Calu3 (cell line): ENCODE measurements at regions not wholly inside any gene's neighbourhood (a gene's known extent, or its start where the extent isn't known, plus 50 kb on each side); places are given as distances from the start of the nearest gene placed in this dataset.
"Not testable (repeated sequence)": the region's sequence is repeated elsewhere in the genome, so short reads cannot be mapped to it uniquely, and the experiment has no call there.

ENCODE experiments used
- BruUV-seq: library from RNA; stranded (reverse); fragments of 400-500 nt; replicated peaks from 2 replicates; lab custom pipeline; 2021; lab: Mats Ljungman, UMichigan
- CTCF ChIA-PET: fragments of 300-600 bp; sonication (Branson Sonifier 250); formaldehyde crosslinking; loops from one replicate; lab custom pipeline; 2022; ENCODE audit warnings: antibody characterized with exemption; lab: Charles Lee
- DNase-seq: peaks from one replicate; pipeline ENCODE4 v3.0.0; 2022
- H3K27ac Mint-ChIP-seq: one replicate; pipeline ENCODE4 v1.8.0; 2022; ENCODE audit warnings: mixed read lengths; ENCODE audit not compliant: unreplicated experiment
- H3K27me3 Mint-ChIP-seq: one replicate; pipeline ENCODE4 v1.8.0; 2022; ENCODE audit warnings: mixed read lengths; ENCODE audit not compliant: unreplicated experiment
- H3K36me3 Mint-ChIP-seq: one replicate; pipeline ENCODE4 v1.8.0; 2022; ENCODE audit warnings: mild to moderate bottlenecking, moderate library complexity, mixed read lengths; ENCODE audit not compliant: insufficient read depth, unreplicated experiment
- H3K4me1 Mint-ChIP-seq: one replicate; pipeline ENCODE4 v1.8.0; 2022; ENCODE audit warnings: mild to moderate bottlenecking, low read depth, mixed read lengths; ENCODE audit not compliant: unreplicated experiment
- H3K4me3 Mint-ChIP-seq: one replicate; pipeline ENCODE4 v1.8.0; 2022; ENCODE audit warnings: mild to moderate bottlenecking, low read depth, moderate library complexity, mixed read lengths; ENCODE audit not compliant: unreplicated experiment
- H3K9me3 Mint-ChIP-seq: one replicate; pipeline ENCODE4 v1.8.0; 2022; ENCODE audit warnings: low read depth, mixed read lengths; ENCODE audit not compliant: unreplicated experiment
- intact Hi-C: fragments of 100-400 bp; cut with micrococcal nuclease; formaldehyde crosslinking; loops from one replicate; pipeline ENCODE4 v1.10.0; 2022; ENCODE audit not compliant: unreplicated experiment
- TF ChIP-seq, protein P1 (sequence below): fragments of 200-600 bp; IDR thresholded peaks from one replicate; pipeline ENCODE4 v1.8.0; 2022; ENCODE audit warnings: antibody characterized with exemption; ENCODE audit not compliant: unreplicated experiment

DNA sequence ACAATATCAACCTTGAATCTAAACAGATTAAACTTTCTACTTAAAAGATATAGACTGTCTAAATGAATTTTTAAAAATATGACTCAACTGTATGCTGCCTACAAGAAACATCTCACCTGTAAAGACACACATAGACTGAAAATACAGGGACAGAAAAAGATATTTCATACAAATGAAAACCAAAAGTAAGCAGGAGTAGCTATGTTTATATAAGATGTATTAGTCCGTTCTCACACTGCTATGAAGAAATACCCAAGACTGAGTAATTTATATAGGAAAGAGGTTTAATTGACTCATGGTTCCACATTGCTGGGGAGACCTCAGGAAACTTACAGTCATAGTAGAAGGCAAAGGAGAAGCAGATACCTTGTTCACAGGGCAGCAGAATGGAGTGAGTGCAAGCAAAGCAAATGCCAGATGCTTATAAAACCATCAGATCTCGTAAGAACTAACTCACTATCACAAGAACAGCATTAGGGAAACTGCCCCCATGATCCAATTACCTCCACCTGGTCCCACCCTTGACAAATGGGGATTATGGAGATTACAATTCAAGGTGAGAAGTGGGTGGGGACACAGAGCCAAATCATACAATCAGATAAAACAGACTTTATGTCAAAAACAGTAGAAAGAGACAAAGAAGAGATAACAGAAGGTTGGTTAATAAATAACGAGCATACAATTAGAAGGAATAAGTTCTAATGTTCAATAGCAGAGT lies 214.4 kb upstream of the SLC39A10 start:
- no peaks in the 10 kb centered on the region for H3K4me1 Mint-ChIP-seq
- TF ChIP-seq, protein P1, sequence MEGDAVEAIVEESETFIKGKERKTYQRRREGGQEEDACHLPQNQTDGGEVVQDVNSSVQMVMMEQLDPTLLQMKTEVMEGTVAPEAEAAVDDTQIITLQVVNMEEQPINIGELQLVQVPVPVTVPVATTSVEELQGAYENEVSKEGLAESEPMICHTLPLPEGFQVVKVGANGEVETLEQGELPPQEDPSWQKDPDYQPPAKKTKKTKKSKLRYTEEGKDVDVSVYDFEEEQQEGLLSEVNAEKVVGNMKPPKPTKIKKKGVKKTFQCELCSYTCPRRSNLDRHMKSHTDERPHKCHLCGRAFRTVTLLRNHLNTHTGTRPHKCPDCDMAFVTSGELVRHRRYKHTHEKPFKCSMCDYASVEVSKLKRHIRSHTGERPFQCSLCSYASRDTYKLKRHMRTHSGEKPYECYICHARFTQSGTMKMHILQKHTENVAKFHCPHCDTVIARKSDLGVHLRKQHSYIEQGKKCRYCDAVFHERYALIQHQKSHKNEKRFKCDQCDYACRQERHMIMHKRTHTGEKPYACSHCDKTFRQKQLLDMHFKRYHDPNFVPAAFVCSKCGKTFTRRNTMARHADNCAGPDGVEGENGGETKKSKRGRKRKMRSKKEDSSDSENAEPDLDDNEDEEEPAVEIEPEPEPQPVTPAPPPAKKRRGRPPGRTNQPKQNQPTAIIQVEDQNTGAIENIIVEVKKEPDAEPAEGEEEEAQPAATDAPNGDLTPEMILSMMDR, result no peak
- H3K27ac Mint-ChIP-seq, result no peak overlapping the region
- no peak for DNase-seq
- no peaks in the 10 kb centered on the region for H3K27me3 Mint-ChIP-seq
- H3K9me3 Mint-ChIP-seq, result peaks cover 8% of the 10 kb centered on the region
- H3K36me3 Mint-ChIP-seq, result no peaks in the 10 kb centered on the region
- H3K4me3 Mint-ChIP-seq, result no peak overlapping the region
- CTCF ChIA-PET, result interaction anchor here (0.7 kb wide), 1 partner anchor 109 kb away, joined by 5 read pairs; no protein-coding TSS in a partner anchor
- intact Hi-C loops, result no loop called here
- no TSS peak for BruUV-seq

DNA sequence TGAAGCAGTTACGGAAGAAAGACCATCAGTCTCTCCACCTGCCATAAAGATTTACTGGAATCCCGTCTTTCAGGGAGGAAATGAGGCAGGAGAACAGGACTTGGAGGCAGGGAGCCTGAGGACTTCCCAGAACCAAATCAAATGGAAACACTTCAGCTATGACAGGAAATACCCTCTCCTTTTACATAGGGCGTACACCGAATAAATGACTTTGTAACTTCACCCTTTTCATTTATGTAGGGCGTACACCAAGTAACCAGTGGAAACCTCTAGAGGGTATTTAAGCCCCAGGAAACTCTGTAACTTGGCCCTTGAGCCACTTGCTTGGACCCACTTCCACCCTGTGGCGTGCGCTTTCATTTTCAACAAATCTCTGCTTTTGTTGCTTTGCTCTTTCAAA lies 218.3 kb upstream of the SLC39A10 start:
- Mint-ChIP-seq H3K36me3 (no peaks in the 10 kb centered on the region), H3K27me3 (no peaks in the 10 kb centered on the region), H3K4me3 (no peak overlapping the region), H3K9me3 (peaks cover 8% of the 10 kb centered on the region), H3K27ac (no peak overlapping the region), H3K4me1 (no peaks in the 10 kb centered on the region)
- BruUV-seq, result no TSS peak
- TF ChIP-seq, protein P1, result no peak
- DNase-seq, result no peak
- CTCF ChIA-PET, result no interaction called here
- intact Hi-C loops, result no loop called here

DNA sequence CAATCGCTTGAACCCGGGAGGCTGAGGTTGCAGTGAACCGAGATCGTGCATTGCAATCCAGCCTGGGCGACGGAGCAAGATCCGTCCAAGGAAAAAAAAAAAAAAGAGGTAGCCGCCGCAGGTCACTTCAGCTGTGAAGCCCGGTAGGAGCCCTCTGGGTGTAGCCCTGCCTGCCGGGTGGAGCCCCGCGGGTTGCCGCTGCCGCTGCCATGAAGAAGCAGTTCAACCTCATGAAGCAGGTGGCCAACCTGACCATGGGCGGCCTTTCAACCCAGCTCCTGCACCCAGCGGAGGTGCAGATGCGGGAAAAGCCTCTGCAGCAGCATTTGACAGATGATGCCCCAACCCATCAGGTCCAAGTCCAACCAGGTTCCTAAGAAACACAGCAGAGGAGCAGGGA lies 219.5 kb upstream of the SLC39A10 start:
- no peak overlapping the region for H3K27ac Mint-ChIP-seq
- intact Hi-C loops, result no loop called here
- H3K27me3 Mint-ChIP-seq, result no peaks in the 10 kb centered on the region
- no peaks in the 10 kb centered on the region for H3K36me3 Mint-ChIP-seq
- no peak for DNase-seq
- H3K9me3 Mint-ChIP-seq, result peaks cover 3% of the 10 kb centered on the region
- TF ChIP-seq, protein P1, result no peak
- H3K4me1 Mint-ChIP-seq, result no peaks in the 10 kb centered on the region
- CTCF ChIA-PET, result no interaction called here
- no TSS peak for BruUV-seq
- H3K4me3 Mint-ChIP-seq, result no peak overlapping the region

GRCh38 chr2:195434346-195434745 lies 222.7 kb upstream of the SLC39A10 start:
- Mint-ChIP-seq H3K9me3 (peaks cover 3% of the 10 kb centered on the region), H3K36me3 (no peaks in the 10 kb centered on the region), H3K4me1 (no peaks in the 10 kb centered on the region), H3K27me3 (no peaks in the 10 kb centered on the region), H3K4me3 (no peak overlapping the region), H3K27ac (no peak overlapping the region)
- TF ChIP-seq, protein P1, result no peak
- CTCF ChIA-PET, result no interaction called here
- no TSS peak for BruUV-seq
- intact Hi-C loops, result no loop called here
- no peak for DNase-seq

- H3K27ac Mint-ChIP-seq, intact Hi-C loops, H3K27me3 Mint-ChIP-seq, H3K36me3 Mint-ChIP-seq, DNase-seq, H3K4me3 Mint-ChIP-seq, H3K9me3 Mint-ChIP-seq, H3K4me1 Mint-ChIP-seq, CTCF ChIA-PET, BruUV-seq: not testable (repeated sequence)
These were observed 223.3 kb upstream of the SLC39A10 start for GRCh38 chr2:195433729-195434128.
